Activated CD4-positive, alpha-beta T cell treated with anti-CD3 and anti-CD28 coated beads, Interleukin-2, Interleukin-4, amounts not matched to agents 100 ng/mL and 50 ng/mL, durations not matched to agents 16 hours and 8 hours (primary cell): ENCODE measurements at regions not wholly inside any gene's neighbourhood (a gene's known extent, or its start where the extent isn't known, plus 50 kb on each side); places are given as distances from the start of the nearest gene placed in this dataset.
"Not testable (repeated sequence)": the region's sequence is repeated elsewhere in the genome, so short reads cannot be mapped to it uniquely, and the experiment has no call there.

Experiments used
- DNase-seq: peaks from one replicate; pipeline ENCODE4 v3.0.0-alpha.2; 2020; ENCODE audit warnings: low spot score

DNA sequence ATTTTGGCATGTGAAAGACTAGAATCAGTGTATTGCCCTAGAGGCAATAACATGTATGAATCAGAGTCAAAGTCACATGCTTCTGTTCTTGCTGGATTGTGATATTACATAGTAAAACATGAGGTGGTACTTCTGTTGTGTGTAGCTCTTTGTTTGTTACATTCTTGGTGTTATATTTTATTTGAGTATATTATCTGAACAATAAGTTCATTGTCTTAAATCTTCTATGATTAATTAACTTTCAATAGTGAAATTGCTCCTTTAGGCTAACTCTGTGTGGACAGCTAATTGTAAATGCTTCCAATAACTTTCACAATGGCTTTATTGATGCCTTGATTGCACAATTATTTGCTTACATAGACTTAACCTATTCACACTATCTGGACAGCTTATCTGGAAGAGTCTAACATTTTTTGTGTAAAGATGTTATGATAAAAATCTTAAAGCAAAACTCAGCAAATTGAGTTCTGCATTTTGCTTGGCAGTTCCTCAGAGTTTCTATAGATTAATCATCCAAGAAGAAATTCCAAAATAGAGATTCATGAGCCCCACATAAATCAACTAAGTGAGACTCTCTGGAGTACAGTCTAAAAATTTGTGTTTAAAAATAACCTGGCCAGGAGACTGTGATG is 239.6 kb upstream of the TUSC1 start:
- DNase-seq, result no peak

DNA sequence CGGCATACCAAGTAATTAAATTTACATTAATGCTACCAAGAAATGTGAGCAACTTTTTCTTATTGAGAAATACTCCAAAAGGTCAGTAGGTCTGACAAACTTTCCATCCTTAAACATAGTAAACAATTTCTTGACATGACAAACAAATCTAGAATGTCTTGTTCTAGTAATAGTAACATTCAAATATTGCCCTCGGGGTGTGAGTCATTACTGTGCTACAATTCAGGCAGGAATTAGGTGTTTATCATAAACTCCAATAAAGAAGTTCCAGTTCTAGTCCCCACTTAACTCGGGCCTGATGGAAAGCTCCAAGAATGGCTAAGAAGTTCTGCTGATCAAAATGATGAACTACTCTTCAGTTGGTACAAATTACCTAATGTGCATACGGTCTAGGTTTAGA is 235.6 kb upstream of the TUSC1 start:
- DNase-seq, result no peak

DNA sequence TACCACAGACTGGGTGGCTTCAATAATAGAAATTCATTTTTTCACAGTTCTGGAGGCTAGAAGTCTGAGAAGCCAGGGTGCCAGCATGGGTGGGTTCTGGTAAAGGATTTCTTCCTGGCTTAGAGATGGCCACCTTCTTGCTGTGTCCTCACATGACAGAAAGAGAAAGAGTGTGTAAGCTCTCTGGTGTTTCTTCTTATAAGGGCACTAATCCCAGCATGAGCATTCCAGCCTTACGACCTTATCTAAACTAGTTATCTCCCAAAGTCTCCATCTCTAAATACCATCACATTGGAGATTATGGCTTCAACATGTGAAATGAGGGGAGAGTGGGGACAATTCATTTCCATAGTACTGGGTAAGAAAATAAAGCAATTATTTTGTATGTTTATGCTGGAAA is 226.5 kb upstream of the TUSC1 start:
- DNase-seq, result no peak

DNA sequence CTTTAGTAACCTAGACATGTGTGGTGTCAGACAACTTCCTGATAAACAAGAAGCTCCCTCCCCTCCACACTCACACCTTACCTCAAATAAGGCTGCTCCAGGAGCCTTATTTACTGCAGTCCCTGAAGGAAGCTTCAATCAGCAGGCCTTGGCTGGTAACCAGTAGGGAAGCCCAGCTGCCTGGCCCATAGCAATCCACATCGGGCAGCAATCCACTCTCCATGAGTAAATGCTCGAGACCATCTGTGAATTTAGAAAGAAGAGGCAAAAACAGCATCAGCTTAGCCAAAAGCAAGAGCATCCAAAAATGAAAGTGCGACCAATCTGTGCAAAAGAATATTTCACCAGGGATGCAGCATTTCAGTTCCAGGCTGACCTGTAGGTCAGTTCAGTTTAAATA is 213.3 kb upstream of the TUSC1 start:
- no peak for DNase-seq

DNA sequence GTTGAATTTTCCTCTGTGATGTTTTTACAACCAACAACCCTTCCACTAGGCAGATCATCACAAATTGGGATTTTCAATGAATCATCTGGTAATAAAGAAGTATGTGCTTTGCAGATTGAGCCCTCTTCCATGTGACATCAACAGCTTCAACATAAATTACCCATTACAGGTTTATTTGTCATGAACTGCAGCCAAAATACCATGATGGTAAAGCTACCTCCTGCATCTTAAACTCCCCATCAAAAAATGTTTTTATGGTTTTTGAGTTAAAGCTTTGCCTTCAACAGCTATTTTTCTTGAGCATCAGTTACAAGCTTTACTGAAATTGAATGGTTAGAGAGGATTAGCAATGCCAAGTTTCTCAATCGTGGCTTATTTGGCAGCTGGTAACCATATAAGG is 211.4 kb upstream of the TUSC1 start:
- DNase-seq, result no peak

DNA sequence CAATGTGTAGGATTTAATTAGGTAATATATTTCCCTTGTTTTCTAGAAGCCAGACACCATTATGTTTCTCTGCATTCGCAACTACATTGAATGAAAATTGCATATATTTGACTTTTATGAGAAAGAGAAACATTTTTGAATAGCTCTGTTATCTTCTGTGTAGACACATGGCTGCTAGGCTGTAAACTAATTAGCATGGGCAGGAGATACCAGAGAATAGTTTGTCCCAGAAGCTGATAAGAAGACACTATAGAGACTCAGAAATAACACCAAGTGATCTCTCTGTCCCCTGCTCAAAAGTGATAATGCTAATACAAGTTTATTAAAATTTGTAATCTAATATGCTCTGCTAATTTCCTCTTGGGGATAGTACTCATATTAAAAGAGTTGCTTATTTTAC is 198.0 kb upstream of the TUSC1 start:
- DNase-seq, result no peak

DNA sequence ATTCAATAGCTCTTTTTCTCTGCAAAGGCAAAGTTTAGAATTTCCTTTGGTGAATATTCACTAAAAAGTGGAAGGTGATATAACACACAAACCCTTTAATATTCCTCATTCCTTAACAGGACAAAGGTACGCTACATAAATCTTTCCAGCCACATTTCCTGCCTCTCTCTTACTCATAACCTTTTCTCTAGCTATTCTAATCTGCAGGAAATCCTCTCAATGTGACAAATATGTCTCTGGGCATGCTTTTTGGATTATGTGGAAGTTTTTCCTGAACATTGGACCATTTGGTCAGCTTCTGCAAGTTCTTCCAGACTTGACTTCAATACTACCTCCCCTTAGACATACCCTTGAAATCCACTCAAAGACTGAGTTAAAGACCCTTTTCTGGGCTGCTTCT is 186.3 kb upstream of the TUSC1 start:
- no peak for DNase-seq

DNA sequence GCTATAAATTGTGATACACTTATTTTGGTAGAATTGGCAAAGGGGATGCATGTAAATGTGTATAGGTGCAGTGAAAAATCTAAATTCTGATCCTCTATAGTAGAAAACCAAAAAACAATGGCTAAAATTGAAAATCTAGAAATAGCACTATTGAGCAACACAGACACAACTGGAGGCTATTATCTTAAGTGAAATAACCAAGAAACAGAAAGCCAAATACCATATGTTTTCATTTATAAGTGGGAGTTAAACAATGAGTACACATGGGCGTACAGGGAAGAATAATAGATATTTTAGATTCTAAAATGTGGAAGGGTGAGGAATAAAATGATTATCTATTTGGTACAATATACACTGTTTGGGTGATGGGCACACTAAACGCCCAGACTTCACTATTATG is 183.2 kb upstream of the TUSC1 start:
- no peak for DNase-seq

DNA sequence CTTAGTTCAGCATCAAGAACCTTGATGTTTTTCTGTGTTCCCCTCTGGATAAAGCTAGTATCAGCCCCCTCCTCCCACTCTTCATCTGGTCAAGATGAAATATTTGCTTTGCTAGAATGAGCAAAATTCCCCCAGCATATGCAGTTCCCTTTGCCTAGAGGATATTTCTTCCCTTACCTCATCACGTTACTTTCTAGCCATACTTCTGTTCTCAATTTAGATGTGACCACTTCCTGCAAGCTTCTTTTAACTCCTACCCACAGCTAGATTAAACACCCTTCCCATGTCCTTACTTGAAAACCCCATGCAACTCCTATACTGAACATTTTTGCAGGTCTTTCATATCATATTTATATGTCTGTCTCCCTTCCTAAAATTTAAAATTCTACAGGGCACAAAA is 178.9 kb upstream of the TUSC1 start:
- no peak for DNase-seq

DNA sequence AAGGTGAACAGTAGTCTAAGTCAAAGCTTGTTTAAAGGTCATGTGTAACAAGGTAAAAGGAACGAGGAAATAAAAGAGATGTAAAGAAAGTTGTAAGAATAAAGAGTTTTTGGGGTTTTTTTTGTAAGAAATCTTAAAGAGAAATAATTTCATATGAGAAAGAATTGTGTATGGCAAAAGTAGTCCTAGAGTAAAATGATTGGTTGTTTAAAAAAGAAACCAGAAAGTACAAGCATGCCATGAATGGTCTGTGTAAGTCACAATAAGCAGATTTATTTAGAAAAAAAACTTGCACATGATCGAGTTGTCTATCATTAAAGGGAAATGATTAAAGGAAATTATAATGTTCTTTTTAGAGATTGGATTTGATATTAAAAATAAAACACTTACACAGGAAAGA is 172.6 kb upstream of the TUSC1 start:
- DNase-seq, result no peak

DNA sequence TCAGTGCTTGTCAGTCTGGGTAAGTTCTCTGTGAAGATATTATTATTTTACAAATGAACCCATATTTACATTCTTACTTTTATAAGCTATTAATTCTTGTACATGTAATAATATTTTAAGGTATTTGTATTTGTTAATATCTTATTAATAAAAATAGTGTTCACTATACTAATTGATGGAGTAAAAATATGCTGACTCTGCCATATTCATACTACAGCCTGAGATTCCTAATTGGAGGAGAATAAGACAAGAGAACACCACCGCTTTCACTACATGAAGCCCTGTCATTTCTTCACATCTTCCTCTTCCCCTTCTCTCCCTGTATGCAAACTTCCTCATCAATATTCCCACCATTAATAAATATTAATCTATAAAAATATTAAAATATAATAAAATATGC is 167.6 kb upstream of the TUSC1 start:
- no peak for DNase-seq

DNA sequence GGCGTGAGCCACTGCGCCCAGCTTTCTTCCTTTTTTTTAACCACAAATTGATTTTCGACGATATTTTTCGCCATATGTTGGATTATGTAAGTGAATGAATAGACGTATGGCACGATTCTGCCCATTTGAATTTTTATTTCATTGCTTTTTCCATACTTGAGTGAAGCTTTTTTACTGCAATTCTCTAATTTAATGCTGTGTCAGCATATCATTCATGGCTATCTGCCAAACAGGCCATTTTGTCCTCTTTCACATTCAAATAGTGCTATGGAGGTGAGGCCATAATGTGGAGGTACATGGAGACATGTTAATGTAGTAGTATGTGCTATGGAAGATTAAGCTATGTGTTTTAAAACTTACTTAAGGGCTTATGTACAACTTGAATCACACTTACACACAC is 152.1 kb upstream of the TUSC1 start:
- DNase-seq, result no peak

DNA sequence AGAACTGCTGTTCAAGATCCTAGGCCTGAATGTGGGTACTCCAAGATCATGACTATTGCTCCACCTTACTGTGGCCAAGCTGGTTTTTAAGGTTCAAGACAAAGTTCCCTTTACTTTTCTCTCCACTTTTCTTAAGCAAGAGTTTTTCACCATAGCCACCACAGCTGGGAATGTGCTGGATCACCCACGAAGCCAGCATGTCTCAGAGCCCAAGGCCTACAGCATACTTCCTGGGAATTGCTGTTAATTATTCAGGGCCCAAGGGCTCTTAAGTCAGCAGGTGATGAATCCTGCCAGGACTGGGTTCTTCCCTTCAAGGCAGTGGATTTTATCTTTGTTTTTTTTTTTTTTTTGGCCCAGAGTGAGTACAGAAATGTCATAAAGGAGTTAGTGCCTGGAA is 149.4 kb upstream of the TUSC1 start:
- no peak for DNase-seq

DNA sequence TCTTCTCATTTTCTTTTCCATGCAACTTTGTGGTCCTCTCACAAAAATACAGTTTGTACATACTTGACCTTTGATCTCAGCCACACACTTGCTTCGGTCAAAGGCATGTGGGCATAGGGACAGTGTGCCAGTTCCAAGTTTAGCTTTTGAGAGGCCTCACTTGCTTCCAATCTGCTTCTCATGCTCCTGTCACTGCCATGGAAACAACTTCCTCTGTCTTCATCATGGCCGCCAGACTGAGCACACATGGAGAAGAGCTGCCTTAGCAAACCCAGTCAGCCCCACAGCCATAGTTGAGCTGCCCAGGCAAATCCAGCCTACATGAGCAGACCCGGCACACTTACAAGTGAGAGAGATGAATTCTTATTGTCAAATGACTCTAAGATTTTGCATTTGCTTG is 138.2 kb upstream of the TUSC1 start:
- no peak for DNase-seq

DNA sequence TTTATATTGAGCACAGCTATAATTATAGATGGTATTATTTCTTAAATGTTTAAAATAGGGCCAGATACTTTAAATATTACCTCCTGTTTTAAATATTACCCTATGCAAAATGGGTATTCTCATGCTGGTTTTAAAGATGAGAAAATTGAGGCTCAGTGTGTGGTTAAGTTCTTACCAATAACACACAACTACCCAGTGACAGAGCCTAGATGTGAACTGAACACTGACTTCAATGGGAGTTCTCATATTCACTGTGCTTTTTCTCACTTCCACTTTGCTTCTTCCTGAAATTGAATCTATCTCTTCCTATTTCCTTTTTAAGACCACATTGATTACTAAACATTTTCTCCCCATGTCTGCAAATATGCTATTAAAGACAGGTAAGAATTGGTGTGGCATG is 135.8 kb upstream of the TUSC1 start:
- no peak for DNase-seq

DNA sequence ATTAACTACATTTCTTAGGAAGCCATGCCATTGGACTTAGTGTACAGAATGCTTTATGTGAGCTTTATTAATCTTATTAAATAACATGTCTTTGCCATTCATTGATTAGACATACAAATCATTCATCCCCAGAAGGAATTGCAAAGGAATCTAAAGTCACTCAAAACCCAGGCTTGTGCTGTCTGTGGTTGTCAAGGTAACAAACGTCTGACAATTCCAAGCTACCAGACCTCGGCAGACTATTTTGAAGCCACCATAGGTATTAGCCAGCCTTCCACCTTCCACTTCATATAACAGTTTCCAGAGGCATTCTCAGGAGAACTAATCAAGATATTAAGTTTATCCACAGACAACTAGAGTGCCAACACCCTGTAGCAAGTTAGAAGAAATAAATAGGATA is 135.2 kb upstream of the TUSC1 start:
- no peak for DNase-seq

DNA sequence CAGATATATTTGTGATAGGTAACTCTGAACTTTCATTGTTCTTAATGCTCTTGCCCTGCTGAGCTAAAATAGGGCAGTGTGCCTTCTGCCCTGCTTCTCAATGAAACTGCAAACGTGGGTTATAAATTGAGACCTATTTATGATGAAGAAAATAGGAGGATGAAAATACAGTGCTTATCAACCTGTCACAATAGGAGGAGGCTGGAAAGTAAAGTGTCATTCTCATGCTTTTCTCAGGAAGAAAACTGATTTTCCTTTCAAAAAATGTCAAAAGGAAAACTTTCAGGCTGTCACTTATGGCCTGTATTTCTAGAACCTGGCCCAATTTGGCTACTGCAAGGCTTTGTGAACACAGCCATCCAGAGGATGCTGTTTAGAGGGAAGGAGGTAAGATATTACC is 130.3 kb upstream of the TUSC1 start:
- no peak for DNase-seq

DNA sequence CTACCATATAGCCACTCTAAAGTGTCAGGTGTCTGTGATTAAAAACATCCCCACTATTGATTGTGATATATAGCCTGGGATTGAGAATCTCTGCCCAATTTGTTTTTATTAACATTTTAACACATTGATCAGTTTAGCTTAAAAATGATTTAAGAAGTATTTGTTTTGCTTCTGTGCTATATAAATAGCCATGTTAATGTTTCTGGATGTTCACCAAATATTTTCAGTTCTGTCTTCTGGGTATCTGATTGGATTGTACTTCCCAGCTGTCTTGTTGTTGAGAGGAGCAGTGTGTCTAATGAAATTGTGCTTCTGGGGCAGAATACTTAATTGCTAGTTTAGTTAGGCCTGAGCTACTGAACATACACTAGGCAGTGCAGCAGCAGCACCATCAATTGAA is 126.6 kb upstream of the TUSC1 start:
- DNase-seq, result no peak

DNA sequence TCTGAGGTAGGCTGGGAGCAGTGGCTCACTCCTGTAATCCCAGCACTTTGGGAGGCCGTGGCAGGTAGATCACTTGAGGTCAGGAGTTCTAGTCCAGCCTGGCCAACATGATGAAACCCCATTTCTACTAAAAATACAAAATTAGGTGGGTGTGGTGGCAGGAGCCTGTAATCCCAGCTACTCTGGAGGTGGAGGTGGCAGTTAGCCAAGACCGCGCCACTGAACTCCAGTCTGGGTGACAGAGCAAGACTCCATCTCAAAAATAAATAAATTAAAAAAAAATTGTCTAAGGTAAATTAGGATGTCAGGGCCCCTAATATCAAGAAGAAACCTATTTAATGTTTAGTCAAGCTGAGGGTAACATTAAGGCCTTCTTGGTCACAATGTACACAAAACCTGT is 123.7 kb upstream of the TUSC1 start:
- not testable (repeated sequence) for DNase-seq

DNA sequence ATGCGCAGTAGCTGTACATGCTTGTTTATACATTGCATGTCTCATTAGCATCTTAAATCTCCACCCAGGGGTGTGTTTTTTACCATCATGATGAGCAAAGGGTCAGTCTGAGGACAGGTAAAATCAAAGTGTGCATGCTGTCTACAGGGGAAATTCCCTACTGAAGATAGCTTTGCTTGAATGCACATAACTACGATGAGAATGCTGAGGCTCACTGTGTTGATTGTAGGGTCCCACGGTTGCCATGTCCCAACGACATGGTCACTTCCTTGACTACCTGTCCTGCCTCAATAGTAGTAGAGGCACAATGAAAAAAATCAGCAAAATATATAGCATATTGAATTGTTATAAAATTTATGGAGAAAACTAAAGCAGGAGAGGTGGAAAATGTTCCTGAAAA is 95.6 kb upstream of the TUSC1 start:
- DNase-seq, result no peak

DNA sequence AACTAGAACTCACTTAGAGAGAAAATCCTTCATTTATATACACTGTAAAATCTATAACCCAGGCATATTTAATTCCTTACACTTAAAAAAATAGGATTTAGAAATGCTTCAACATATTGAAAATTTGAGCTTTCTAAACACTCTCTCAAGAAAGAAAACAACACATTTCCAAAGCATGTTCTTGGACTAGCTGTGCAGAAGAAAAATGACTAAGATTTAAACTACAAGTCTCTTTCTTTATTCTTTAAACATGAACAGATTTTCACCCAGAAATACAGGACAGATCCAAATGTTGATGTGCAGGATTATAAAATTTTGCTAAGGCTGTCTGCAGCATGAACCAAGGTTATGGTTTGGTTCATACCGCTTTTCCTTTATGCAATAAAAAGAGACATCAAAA is 77.7 kb upstream of the TUSC1 start:
- DNase-seq, result no peak

DNA sequence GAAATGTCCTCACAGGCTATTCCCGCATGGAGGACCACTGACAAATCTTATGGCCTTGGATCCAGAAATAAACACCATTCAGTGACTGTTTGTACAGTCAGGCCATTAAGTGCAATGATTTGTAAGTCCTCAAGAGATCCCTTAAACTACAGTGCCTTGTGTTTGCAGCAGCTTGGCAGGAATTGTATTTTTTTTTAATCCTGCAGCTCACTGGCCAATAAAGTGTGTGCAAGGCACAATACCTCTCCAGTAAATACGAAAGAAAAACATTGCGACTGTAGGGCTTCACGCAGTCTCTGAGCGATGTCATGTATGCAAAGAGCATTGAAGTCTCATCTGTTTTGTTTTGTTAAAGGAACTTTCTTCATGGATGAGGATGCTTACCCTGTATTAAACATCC is 74.2 kb upstream of the TUSC1 start:
- no peak for DNase-seq

DNA sequence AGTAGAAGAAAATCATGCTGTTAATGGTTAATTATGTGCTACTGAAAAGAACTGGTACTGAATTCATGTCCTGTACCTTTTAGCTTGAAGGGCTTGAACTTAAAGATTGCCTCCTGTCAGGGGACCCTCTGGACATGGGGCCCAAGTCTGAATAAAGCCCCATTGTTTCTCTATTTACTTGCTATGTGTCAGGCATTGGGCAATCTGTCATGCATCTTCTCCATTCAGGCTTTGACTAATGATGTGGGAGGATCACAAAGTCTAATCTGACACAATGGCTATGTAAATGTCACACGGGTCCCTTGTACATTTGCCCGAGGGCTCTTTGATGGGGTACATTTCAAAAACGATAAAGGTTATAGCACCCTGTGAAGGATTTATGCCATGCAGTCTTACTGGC is 64.0 kb upstream of the TUSC1 start:
- DNase-seq, result no peak

DNA sequence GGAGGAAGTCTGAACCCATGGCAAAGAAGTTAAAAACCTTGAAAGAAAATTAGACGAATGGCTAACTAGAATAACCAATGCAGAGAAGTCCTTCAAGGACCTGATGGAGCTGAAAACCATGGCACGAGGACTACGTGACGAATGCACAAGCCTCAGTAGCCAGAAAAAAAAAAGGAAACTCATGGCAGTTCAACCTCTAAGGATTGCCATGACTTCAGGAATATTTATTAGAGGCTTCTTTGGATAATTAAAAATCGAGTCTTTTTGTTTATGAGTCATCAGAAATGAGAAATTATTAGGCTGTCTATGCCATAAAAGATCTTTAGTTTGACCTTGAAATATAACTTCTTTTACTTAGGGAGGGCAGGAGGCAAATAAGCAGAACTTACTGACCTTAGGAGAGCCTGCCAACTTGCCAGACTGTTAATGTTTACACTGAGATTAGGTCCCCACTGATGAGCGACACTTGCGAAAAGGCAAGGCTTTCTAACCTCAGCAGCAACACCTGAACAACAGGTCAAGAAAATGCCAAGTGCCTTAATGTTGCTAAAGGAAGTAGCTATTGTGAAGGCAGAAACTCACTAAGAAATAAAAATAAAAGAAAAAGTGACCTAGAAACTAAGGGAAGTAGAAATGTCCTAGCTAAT is 55.2 kb upstream of the TUSC1 start:
- no peak for DNase-seq
